ENCODE measurements at regions not wholly inside any gene's neighbourhood (a gene's known extent, or its start where the extent isn't known, plus 50 kb on each side); places are given as distances from the start of the nearest gene placed in this dataset.

DNA sequence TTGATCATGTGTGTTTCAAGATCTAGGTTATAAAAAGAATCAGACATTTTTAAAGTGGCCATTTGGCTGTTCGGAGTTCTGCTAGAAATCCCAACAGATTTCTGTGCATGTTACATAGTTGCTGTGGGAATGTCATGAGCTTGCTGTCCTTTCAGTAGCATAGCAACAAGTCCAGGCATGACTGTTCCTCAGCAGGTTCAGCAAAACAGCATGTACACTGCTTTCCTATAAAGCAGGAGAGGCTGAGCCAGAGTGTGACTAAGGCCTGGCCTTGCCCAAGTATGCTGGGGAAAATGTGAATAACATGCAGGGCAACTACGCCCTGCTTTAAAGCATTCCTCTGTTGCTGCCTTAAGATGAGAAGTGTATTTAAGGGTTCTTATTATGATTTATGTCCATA lies 217.1 kb upstream of the SMIM31 start:
- Histone ChIP-seq H3K27ac (peak overlapping the region in 1 of 2 donors; percentile 12), H3K4me1 (no peaks in the 10 kb centered on the region), H3K9me3 (peaks cover 9 to 16% of the 10 kb centered on the region in 2 donors), H3K4me3 (no peak overlapping the region), H3K36me3 (no peaks in the 10 kb centered on the region), H3K27me3 (no peaks in the 10 kb centered on the region)
- intact Hi-C loops (cut with DNase I; ENCODE audit: low total_unique reads), result no loop called here
- DNase-seq (ENCODE audit: low spot score in 2 of 2), result peak in 1 of 2 donors; percentile 62
- TF ChIP-seq POLR2A (IDR thresholded peaks at IDR 0.05) (no peak), POLR2AphosphoS5 (IDR thresholded peaks at IDR 0.05) (no peak)
- TF ChIP-seq, protein P1, sequence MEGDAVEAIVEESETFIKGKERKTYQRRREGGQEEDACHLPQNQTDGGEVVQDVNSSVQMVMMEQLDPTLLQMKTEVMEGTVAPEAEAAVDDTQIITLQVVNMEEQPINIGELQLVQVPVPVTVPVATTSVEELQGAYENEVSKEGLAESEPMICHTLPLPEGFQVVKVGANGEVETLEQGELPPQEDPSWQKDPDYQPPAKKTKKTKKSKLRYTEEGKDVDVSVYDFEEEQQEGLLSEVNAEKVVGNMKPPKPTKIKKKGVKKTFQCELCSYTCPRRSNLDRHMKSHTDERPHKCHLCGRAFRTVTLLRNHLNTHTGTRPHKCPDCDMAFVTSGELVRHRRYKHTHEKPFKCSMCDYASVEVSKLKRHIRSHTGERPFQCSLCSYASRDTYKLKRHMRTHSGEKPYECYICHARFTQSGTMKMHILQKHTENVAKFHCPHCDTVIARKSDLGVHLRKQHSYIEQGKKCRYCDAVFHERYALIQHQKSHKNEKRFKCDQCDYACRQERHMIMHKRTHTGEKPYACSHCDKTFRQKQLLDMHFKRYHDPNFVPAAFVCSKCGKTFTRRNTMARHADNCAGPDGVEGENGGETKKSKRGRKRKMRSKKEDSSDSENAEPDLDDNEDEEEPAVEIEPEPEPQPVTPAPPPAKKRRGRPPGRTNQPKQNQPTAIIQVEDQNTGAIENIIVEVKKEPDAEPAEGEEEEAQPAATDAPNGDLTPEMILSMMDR (IDR thresholded peaks at IDR 0.05), result no peak

DNA sequence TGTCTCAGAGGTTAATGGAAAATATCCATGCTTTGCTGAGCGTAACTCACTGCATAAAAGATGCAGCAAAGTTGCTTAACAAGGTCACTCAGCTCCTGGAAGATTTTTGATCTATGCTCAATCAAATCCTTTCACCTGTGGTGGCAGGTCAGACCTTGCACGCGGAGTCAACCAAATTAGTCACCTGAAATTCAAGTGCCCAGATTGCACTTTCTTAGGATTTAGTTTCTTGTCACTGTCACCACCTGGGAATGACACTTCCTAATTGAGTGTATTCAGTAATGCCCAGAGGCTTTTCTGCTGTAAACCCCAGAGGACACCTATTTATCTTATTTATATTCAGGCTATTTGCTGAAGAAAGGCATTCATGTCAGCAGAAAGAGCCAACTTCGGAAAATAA lies 215.8 kb upstream of the SMIM31 start:
- H3K9me3 ChIP-seq, result peaks cover 9 to 16% of the 10 kb centered on the region in 2 donors
- DNase-seq (ENCODE audit: low spot score in 2 of 2), result no peak
- TF ChIP-seq POLR2AphosphoS5 (IDR thresholded peaks at IDR 0.05) (no peak), POLR2A (IDR thresholded peaks at IDR 0.05) (no peak)
- TF ChIP-seq, protein P1 (IDR thresholded peaks at IDR 0.05), result no peak
- H3K36me3 ChIP-seq, result no peaks in the 10 kb centered on the region
- no peaks in the 10 kb centered on the region for H3K4me1 ChIP-seq
- H3K4me3 ChIP-seq, result no peak overlapping the region
- no peaks in the 10 kb centered on the region for H3K27me3 ChIP-seq
- intact Hi-C loops (cut with DNase I; ENCODE audit: low total_unique reads), result no loop called here
- H3K27ac ChIP-seq, result no peak overlapping the region

DNA sequence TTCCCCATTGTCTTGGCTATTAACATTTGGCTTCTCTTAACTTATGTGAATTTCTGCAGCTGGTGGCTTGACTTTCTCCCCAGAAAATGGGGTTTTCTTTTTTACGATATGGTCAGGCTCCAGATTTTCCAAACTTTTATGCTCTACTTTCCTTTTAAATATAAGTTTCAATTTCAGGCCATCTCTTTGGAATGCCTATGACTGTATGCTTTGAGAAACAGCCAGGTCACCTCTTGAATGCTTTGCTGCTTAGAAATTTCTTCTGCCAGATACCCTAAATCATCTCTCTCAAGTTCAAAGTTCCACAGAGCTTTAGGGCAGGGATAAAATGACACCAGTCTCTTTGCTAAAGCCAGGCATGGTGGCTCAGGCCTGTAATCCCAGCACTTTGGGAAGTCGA lies 212.9 kb upstream of the SMIM31 start:
- no peak for DNase-seq (ENCODE audit: low spot score in 2 of 2)
- Histone ChIP-seq H3K27ac (no peak overlapping the region), H3K27me3 (no peaks in the 10 kb centered on the region), H3K4me1 (no peaks in the 10 kb centered on the region), H3K4me3 (no peak overlapping the region), H3K9me3 (peaks cover 9 to 16% of the 10 kb centered on the region in 2 donors), H3K36me3 (no peaks in the 10 kb centered on the region)
- intact Hi-C loops (cut with DNase I; ENCODE audit: low total_unique reads), result no loop called here
- TF ChIP-seq POLR2A (IDR thresholded peaks at IDR 0.05), result no peak
- TF ChIP-seq POLR2AphosphoS5 (IDR thresholded peaks at IDR 0.05), result no peak
- TF ChIP-seq, protein P1 (IDR thresholded peaks at IDR 0.05), result no peak

DNA sequence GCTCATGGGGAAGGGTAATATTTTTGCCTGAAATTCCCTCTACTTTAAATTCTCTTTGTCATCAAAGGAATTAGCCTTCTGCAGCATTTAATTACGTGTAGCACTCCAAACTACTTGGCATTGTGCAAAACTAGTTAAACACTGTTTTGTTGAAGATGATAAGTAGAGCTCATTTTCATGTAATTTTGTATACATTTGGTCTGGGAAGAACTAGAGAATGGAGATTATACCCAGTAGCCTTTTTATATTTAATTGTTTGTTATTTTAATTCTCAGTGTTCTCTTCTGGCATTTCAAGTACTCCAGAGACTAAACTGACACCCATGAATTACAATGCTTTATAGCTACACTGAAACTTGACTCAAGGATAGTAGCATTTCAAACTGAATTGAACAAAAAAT lies 211.5 kb upstream of the SMIM31 start:
- intact Hi-C loops (cut with DNase I; ENCODE audit: low total_unique reads), result no loop called here
- Histone ChIP-seq H3K4me1 (no peaks in the 10 kb centered on the region), H3K27ac (no peak overlapping the region), H3K9me3 (peaks cover 9 to 16% of the 10 kb centered on the region in 2 donors), H3K27me3 (no peaks in the 10 kb centered on the region), H3K4me3 (no peak overlapping the region), H3K36me3 (no peaks in the 10 kb centered on the region)
- TF ChIP-seq POLR2A (IDR thresholded peaks at IDR 0.05) (no peak), POLR2AphosphoS5 (IDR thresholded peaks at IDR 0.05) (no peak)
- TF ChIP-seq, protein P1 (IDR thresholded peaks at IDR 0.05), result no peak
- no peak for DNase-seq (ENCODE audit: low spot score in 2 of 2)

DNA sequence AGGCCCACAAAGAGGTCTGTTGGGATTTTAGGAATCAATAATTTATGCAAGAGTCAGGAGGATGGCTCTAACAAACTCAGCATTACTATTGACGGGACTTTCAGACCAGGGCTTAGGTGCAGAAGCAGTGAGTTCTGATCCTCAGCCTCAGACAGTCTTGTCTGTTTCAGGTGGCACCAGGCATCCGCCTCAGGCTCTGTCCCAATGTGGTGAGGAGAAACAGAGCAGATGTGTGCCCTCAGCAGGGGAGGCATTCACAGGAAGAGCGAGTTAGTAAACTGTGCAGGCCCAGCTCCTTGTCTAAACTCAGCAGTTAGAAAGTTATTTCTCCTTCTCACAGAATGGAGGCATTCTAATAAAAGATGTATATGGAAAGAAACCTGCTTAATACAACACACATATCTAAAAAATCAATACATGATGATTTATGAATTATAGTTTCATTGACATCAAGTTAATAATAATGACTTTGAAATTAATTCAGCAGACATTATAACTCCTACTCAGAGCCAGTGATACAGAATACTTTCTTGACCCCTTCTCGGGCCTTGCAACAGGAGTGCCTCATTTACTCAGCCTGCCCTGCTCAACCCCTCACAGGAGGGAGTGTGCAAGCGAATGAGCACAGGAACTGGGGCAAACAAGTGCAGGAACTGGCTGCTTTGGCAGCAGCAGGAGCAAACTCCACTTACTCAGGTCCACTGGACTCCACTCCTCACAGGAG lies 202.8 kb upstream of the SMIM31 start:
- no peaks in the 10 kb centered on the region for H3K27me3 ChIP-seq
- no peak for DNase-seq (ENCODE audit: low spot score in 2 of 2)
- peaks cover 0 to 20% of the 10 kb centered on the region in 2 donors for H3K9me3 ChIP-seq
- intact Hi-C loops (cut with DNase I; ENCODE audit: low total_unique reads), result no loop called here
- TF ChIP-seq POLR2AphosphoS5 (IDR thresholded peaks at IDR 0.05) (no peak), POLR2A (IDR thresholded peaks at IDR 0.05) (no peak)
- TF ChIP-seq, protein P1 (IDR thresholded peaks at IDR 0.05), result no peak
- H3K4me1 ChIP-seq, result no peaks in the 10 kb centered on the region
- H3K27ac ChIP-seq, result no peak overlapping the region
- H3K4me3 ChIP-seq, result no peak overlapping the region
- H3K36me3 ChIP-seq, result no peaks in the 10 kb centered on the region

Measured in breast epithelium (tissue), 4 donors.